ENCODE measurements at regions not wholly inside any gene's neighbourhood (a gene's known extent, or its start where the extent isn't known, plus 50 kb on each side); places are given as distances from the start of the nearest gene placed in this dataset.
A peak's percentile ranks its signal among the peaks of the same experiment; 100 is the strongest.

DNA sequence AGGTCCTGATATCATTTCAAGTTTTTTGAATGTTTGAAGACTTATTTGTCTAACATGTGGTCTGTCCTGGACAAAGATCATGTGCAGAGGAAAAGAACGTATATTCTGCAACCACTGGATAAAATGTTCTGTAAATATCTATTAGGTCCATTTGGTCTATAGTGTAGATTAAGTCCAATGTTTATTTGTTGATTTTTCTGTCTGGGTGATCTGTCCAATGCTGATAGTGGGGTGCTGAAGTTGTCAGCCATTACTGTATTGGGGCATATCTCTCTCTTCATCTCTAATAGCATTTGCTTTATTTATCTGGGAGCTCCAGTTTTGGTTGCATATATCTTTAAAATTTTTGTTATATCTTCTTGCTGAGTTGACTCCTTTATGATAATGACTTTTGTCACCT is 258.4 kb upstream of the CITED2 start (continued):
- TF ChIP-seq NR1H2 (CRISPR knock-in tag; IDR thresholded peaks at IDR 0.05) = no peak
- no peak for TF ChIP-seq ZBTB1 (CRISPR knock-in tag; IDR thresholded peaks at IDR 0.05; ENCODE audit: borderline replicate concordance, low read depth)
- TF ChIP-seq TEAD4 (IDR thresholded peaks at IDR 0.05; ENCODE audit: low read length) = peak; percentile 71
- no peak for TF ChIP-seq TEAD4 (CRISPR knock-in tag; IDR thresholded peaks at IDR 0.05; ENCODE audit: borderline replicate concordance)
- peak in 1 of 2 experiments; percentile 82; a peak in 2 of 4 replicates for TF ChIP-seq FOXA3 (CRISPR knock-in tag; conservative IDR thresholded peaks at IDR 0.05 in 1 of 2, IDR thresholded peaks at IDR 0.05 in 1 of 2)
- TF ChIP-seq ZNF316 (IDR thresholded peaks at IDR 0.05) = peak; percentile 63; the same call in 1 of the 2 replicates

DNA sequence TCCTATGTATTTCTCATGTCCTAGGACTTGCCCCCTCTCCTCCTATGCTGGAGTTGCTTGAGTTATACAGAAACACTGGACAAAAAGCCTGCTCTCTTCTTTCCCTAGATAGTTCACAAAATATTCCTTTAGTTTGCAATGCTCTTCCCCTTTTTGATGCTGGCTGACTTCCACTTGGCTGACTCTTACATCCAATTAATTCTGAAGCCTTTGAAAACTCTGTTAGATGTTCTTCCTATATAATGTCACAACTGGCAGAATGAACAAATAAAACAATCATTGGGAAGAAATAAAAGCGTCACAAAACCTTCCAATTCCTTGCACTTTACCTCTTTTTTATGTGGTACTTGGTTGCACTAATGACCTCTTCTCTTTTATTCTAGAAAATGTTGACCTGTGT is 253.8 kb upstream of the CITED2 start:
- 80% methylated on average over 1 of the region's 1 CpG for WGBS (ENCODE audit: insufficient coverage, low coverage, missing lambda C conversion rate)
- CTCF ChIA-PET (ENCODE audit: low intra/inter-chr PET ratio) = no interaction called here
- intact Hi-C loops (cut with micrococcal nuclease) = no loop called here

More for the DNA sequence above, 253.8 kb upstream of the CITED2 start:
- H2AFZ ChIP-seq (ENCODE audit: low read depth, low read length) = 0 out of 2 replicates have a peak overlapping the region, but pooled peaks have one; percentile 7
- in situ Hi-C loops (cut with MboI) = no loop called here
- H3K9ac ChIP-seq (ENCODE audit: insufficient read depth in 1 of 2, low read depth in 2 of 2, low read length in 2 of 2) = no peak overlapping the region
- POLR2A ChIA-PET = interaction anchor here (0.7 to 1.2 kb wide), 3 partner anchors 11 to 255 kb away, joined by 3 to 4 read pairs (median 3); partner anchors contain the start of gene CITED2
- H3K79me2 ChIP-seq (ENCODE audit: control insufficient read depth, insufficient read depth, low read length) = no peaks in the 10 kb centered on the region
- H3K9me1 ChIP-seq (ENCODE audit: control insufficient read depth, insufficient read depth, low read length) = no peaks in the 10 kb centered on the region
- peaks cover 3 to 48% of the 10 kb centered on the region in 2 experiments; a peak in 4 of 5 replicates for H3K4me1 ChIP-seq (replicated peaks in 1 of 2; ENCODE audit: control insufficient read depth in 2 of 2, insufficient read depth in 2 of 2, low read length in 2 of 2)
- TF ChIP-seq TEAD2 (tag; IDR thresholded peaks at IDR 0.05) (no peak), SPI1 (IDR thresholded peaks at IDR 0.05; ENCODE audit: borderline replicate concordance, low read depth, low read length) (peak; percentile 82)
- no peak for FAIRE-seq
- H3K36me3 ChIP-seq (ENCODE audit: control insufficient read depth, insufficient read depth, low read length) = no peaks in the 10 kb centered on the region
- no peak overlapping the region for H3K4me2 ChIP-seq (ENCODE audit: insufficient read depth, low read length)
- H3K27ac ChIP-seq (ENCODE audit: extremely low read depth, low read depth, low read length) = no peak overlapping the region
- no peaks in the 10 kb centered on the region for H4K20me1 ChIP-seq (replicated peaks; ENCODE audit: control insufficient read depth, insufficient read depth, low read length)
- no peaks in the 10 kb centered on the region for H3K27me3 ChIP-seq (ENCODE audit: control insufficient read depth in 2 of 2, insufficient read depth in 2 of 2, low read length in 2 of 2)
- H3K4me3 ChIP-seq = no peak overlapping the region
- no TSS peak for BruUV-seq (replicated peaks)
- no peaks in the 10 kb centered on the region; the same call in 1 of the 2 replicates for H3K9me3 ChIP-seq (replicated peaks; ENCODE audit: control insufficient read depth, insufficient read depth, low read depth, low read length)
- no peak for DNase-seq (ENCODE audit: extremely low read depth in 1 of 4, low spot score in 3 of 4)
- ATAC-seq = no peak

Data from K562 (cell line).